GM18907 (cell line): ENCODE measurements at regions not wholly inside any gene's neighbourhood (a gene's known extent, or its start where the extent isn't known, plus 50 kb on each side); places are given as distances from the start of the nearest gene placed in this dataset.

Experiments
- ATAC-seq: cut with Tn5 transposase; IDR thresholded peaks from one replicate; pipeline ENCODE4 v1.9.1; 2021; ENCODE audit warnings: mild to moderate bottlenecking, moderate library complexity; ENCODE audit not compliant: unreplicated experiment

DNA sequence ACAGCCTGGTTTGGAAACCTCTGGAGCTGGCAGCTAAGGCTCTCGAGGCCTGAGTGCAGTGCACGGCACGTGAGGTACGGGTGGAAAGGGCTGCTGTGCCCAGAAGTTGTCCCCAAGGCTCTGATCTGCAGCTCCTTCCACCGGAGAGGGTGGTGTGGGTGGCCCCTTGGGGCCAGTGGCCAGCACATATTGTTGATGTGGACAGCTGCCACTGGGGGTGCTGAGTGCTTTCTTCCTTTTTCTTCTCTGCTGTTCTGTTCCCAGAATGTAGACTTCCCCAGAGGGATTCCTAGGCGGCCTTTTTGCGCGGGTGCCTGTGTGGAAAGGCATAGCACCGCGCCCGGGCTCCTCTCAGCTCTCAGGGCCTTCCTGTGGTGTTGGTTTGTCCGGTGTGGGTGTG, 1476.5 kb downstream of the TBC1D22A start:
- no peak for ATAC-seq

DNA sequence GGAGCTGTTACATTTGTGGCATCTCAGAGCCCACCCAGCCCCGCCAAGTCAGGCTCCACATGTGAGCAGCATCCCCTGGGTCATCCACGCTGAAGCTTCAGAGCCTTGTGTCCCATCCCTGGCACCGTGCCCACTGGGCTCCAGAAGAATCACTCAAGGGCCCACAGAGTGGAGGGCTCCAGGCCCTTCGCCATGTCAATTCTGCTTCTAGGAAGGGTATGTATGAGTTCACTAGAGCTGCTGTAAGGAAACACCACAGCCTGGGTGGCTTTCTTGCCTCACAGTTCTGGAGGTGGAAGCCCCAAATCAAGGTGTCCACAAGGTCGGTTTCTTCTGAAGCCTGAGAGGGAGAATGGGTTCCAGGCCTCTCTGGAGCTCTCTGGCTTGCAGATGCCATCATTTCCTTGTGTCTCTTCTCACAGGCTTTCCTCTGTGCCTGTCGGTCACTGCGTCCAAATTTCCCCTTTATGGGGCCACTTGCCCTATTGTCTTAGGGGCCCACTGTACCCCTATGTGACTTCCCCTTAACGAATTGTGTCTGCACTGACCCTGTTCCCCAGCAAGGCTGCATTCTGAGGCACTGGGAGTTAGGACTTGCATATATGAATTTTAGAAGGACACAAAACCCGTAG, 1476.0 kb downstream of the TBC1D22A start:
- ATAC-seq = no peak

DNA sequence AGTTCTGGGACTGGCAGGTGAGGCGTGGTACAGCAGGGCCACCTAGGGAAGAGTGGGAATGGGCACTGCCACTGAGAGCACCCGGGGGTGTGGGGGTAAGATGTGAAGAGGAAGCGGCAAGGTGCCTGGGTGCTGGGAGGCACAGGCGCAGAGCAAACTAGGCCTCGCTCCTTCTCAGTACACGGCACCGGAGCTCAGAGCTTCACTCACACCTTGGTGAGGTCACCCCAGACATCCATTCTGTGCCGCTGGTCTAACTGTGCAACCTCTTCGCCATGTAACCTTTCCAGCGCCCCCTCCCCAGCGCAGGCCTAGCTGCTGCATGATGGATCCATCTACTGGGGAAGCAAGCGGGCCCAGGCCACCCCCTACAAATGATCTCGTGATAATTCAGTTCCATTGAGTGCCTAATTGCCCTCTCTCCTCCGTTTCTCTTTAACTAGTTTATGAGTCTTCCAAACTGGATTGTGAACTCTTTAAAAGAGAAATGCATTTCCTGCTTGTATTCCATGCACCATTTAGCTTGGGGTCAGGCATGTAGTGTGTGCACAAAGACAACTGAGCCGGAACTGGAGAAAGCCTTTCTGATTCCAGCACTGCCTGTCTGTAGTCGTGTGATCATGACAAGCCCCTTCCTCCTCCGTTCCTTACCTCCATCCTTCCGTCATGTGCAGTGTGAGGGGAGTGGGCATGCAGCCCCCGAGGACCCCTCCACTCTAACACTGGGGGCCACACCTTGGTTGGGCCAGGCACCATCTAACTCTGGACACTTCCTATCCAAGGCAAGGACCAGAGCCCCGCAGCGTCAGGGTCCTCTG, 1475.2 kb downstream of the TBC1D22A start:
- no peak for ATAC-seq

DNA sequence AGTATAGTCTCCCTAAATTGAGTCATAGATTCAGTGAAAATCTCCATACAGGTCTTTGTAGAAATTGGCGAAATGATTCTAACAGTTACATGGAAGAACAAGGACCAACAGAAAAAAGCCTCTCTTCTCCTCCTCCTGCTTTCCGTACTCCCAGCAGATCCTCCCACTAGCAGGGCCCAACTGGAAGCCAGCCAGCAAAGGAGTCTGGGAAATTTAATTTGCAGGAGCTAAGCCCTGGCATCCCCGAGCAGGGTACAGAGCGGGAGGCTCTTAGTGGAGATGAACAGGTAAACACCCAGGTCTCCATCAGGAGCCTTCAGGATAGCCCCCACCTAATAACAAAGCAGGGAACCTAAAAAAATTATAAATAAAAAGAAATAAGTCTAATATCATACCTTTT, 1473.8 kb downstream of the TBC1D22A start:
- ATAC-seq = no peak

DNA sequence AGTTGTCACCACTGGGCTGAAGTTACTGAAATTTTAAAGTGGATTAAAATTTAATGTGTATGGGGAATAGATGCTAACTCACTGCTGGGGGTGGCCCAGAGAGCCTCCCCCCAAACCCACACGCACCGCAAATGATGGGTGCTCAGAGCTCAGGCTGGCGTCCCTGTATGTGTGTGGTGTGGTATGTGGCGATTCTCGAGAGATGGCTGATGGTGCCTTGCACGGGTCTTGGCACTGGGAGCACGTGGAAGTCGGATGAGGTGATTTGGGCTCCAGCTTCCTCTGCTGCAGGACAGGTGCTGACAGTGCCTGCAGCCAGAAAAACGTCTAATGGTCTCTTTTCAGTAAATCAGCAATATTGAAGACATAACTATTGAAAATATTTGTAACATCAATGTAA, 1473.3 kb downstream of the TBC1D22A start:
- no peak for ATAC-seq

DNA sequence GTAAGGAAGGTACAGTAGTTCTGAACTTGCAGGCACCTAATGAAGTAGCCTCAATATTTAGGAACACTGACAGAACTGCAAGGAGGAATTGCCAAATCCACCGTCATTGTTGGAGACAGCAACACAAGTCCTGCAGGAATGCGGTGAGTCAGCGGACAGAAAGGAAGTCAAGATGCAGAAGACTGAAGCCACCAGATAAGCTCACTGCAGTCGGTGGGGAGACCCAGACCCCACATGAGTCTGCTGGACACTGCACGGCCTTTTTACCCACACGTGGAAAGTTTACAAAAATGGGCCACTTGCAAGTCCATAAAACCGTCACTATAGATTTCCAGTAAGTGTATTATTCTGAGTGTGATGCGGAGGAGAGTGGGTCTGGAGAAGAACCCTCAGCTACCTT, 1471.6 kb downstream of the TBC1D22A start:
- ATAC-seq = no peak

DNA sequence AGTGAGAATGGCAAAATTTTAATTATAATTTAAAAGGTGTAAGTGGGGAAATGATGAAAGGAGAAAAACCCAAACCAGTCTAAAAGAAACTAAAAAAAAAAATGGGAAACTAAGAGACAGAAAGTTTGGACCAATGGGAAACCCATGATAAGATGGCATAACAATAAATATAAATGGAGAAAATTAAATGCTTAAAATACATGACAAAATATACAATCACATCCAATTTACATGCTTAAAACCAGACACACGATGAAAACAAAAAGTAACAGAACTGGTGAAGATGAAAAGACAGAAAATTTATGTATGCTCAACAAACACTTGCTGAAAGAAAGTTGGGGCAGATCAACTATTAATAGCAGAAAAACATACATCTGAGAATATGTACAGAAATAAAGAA, 1471.1 kb downstream of the TBC1D22A start:
- no peak for ATAC-seq

DNA sequence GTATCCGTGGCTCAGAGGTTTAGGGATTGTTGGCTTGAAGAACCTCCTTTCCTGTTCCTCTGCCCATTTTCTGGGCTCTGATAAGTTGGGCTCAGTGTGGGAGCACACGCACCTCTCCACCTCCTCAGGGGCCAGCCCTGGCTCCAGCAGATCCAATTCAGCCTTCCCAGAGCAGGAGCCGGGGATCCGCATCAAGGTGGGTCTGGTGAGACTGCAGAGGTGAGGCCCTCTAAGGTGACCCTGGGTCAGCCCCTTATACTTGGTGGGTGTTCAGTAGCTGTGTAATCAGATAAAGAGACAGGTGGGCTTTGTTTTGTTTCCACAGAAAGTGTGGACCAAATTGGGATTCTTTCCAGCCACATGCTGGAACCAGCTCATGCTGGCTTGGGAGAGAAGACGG, 1466.0 kb downstream of the TBC1D22A start:
- no peak for ATAC-seq

DNA sequence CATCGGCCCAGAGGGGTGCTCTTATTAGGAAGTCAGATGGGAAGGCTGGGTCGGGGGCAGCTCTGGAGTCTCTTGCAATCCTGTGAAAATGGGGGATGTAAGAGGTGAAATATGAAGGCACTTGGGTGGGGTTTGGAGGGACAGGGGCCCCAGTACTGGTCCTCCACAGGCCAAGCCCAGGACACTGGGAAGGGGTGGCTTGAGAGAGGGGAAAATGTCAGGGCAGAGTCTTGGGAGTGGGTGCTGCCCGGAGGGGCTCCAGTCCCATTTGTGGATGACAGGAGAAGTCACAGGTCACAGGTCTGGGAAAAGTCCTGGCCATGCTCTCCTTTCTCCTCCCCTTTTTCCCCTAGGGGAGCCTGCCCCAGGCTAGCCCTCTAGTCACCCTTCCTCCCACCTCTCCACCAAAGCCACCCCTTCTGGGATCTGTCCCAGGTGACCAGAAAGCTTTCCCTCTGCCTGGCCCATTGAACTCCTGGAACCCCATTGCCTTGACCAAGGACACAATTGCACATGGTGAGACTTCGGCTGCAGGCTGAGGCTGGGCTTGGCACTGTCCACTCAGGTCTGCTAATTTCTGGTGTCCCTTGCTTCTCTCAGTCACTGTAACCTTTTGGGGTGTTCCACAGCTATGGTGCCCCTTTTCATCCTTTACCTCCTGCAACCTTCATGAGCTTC, 1465.0 kb downstream of the TBC1D22A start:
- no peak for ATAC-seq

DNA sequence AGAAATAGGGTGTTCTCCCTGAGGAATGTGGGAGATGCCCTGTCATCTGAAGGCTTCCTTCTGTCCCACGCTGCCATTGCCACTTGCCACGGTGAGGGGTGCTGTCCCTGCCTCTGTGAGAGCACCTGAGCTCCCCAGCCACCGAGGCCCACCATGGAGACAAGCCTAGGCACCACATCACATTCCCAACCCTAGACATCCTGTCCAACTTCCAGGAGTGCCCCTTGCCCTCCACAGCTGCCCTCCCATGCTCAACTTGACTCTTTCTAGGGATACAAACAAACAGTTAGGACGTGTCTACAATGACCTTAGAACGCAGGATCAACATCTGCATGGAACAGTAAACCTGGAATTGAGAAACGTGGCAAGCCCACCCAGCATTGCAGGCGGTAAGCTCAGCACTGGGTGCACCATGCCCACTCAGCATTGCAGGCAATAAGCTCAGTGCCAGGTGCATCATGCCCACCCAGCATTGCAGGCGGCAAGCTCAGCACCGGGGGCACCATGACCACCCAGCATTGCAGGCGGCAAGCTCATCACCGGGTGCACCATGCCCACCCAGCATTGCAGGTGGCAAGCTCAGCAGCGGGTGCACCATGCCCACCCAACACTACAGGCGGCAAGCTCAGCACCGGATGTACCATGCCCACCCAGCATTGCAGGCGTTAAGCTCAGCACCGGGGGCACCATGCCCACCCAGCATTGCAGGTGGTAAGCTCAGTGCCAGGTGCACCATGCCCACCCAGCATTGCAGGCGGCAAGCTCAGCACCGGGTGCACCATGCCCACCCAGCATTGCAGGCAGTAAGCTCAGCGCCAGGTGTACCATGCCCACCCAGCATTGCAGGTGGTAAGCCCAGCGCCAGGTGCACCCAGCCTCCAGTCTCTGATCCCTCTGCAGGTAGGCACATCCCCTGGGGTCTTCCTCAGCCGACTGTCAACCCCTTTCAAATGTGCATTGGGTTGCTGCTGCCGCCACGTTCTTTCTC, 1463.9 kb downstream of the TBC1D22A start:
- no peak for ATAC-seq

DNA sequence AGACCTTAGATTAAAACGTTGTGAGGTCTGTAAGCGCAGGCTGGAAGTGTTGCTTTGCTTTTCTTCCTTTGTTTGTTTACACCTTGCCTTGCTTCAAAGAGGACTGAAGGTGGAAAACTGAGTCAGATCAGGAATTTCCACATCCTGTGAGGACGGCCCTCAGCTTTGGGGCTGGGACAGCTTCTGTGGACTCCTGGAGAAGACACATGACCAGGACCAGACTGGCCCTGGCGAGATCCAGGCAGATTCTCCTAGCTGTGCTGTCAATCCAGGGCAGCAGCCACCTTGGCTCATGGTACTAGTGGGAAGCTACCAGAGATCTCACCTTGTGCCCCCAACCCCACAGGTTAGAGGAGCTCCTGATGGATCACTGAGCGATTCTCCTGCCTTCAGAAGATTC, 1461.9 kb downstream of the TBC1D22A start:
- no peak for ATAC-seq

DNA sequence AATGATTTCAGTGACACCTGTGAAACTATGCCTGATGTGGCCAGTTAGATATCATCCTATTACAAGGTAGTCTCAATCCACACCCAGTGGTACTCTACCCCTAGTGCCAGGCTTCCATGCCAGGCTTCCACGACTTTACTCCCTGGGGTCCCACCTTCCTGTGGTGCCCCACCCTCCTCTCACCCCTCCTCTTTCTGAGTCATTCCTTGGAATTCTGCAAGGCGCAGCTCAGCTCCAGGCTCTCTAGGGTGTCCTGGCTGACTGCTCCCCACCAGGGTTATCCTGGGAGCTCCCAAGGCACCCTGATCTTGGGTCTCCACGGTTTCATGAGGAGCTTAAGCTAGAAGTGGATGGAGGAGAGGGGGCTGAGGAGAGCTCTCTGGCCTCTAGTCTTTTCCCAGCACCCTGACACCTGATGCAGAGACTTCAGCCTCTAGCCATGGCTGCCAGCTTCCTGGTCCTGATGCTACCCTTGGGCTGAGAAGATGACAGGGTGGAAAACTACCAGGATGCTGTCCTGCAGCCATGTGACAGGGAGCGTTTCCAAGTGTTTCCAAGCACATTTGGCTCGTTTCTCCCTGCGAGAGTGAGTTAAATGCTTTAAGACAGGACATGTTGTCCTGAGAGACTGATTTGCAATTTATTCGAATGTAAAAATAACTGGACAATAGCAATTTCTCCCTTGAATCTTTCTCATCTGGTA, 1461.2 kb downstream of the TBC1D22A start:
- no peak for ATAC-seq

DNA sequence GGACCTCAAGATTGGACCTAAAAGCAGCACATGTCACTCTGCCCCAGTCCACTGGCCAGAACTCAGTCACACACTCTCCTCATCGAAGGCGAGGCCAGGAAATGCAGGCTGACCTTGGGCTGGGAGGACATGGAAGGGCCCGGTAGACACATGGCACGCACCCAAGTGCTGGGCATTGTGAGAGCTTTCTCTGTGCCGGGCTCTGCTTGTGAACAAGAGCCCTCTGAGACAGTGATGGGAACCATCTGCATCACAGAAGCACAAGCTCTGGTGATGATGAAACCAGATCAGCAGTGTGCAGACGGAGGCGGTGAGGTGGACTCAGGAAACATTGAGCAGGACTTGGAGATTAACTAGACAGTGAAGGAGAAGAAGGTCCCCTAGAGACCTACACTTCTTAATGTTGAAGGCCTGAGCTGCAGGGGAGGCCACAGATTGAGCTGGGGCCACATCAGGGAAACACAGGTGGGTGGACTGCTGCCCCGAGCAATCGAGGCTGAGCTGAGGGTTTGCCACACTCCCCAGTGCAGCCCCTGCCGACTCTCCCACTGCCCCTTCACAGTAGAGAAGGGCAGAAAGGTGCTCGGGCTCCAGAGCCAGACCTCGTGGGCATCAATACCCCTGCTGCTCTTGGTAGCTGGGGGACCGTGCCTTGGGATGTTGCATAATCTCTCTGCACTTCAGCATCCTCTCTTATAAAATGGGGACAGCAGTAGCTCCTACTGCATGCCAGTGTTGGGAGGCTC, 1460.5 kb downstream of the TBC1D22A start:
- ATAC-seq = no peak

DNA sequence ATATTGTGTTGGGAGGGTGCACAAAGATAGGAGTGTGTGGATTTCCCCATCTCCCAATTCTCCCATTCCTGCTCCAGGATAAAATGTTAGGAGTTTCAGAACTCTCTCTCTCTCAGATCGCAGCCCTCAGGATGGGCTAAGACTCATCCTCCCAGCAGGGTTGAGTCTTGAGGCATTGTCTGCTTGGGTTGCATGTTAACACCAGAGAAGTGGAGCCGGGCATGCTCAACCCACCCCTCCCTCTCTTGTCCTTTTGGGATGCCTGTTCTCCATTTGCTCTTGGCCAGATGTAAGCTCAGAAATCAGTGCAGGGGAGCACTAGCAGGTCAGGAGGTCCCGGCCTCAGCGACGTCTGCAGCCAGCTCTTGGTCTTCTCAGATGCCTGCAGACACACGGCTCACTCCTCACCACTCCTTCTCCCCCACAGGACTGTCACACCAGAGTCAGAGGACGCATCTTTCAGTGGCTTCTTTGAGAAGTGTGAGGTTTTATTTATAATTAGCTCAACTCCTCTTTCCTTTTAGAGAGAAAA, 1456.5 kb downstream of the TBC1D22A start:
- ATAC-seq = no peak

DNA sequence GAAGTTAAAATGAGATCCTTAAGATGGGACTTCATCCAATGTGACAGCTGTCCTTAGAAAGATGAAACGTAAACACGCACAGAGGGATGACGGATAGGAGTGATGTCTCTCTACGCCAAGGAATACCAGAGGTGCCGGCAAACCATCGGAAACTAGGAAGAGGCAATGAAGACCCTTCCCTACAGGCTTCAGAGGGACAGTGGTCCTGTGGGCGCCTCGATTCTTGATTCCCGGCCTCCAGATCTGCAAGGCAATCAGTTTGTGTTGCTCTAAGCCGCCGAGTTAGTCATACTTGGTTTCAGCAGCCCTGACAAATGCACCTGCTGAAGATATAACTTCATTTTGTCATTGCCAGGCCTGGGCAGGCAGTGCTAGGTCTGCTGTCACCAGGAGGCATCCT, 1455.1 kb downstream of the TBC1D22A start:
- ATAC-seq = no peak

DNA sequence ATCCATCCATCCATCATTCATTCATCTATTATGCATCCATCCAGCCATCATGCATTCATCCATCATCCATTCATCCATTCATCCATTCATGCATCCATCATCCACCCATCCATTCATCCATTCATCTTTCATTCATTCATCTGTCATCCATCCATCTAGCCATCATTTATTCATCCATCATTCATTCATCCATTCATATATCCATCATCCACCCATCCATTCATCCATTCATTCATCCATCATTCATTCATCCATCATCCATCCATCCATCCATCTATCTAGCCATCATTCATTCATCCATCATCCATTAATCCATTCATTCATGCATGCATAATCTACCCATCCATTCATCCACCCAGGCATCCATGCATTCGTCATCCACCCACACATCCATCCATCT, 1450.3 kb downstream of the TBC1D22A start:
- ATAC-seq = no peak

DNA sequence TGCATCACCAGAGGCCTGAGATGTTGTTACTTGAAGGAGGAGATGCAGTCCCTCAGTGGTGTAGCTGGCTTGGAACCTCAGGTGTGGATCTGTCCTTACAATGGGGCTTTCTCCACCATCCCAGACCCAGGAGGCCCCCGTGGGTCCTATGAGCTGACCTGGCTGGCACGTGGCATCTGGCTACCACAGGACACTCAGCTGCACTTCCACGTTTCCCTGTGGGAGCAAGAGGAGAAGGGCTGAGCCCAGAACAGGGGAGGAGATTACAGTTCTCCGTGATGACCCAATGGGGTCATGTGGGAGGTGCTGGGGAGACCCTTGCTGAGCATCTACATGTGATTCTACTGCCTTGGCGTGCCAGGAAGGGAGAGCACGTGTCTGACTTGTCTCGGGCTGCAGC, 1448.4 kb downstream of the TBC1D22A start:
- no peak for ATAC-seq

DNA sequence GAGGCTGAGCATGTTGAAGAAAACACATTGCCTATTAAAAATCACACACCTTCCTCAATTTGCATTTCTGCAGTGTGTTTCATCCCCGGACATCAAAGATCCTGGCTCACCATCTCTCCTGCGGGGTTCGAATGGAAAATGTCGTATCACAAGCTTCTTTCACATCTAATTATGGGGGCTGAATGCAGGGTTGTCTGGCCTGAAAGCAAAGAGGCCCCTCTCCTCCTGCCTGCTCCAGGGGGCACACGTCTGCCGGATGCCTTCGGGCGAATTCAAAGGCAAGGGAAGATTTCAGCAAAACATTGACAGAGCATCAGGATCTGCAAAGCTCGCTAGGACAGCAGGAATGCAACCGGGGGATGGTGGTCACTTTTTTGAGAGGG, 1447.7 kb downstream of the TBC1D22A start:
- no peak for ATAC-seq

DNA sequence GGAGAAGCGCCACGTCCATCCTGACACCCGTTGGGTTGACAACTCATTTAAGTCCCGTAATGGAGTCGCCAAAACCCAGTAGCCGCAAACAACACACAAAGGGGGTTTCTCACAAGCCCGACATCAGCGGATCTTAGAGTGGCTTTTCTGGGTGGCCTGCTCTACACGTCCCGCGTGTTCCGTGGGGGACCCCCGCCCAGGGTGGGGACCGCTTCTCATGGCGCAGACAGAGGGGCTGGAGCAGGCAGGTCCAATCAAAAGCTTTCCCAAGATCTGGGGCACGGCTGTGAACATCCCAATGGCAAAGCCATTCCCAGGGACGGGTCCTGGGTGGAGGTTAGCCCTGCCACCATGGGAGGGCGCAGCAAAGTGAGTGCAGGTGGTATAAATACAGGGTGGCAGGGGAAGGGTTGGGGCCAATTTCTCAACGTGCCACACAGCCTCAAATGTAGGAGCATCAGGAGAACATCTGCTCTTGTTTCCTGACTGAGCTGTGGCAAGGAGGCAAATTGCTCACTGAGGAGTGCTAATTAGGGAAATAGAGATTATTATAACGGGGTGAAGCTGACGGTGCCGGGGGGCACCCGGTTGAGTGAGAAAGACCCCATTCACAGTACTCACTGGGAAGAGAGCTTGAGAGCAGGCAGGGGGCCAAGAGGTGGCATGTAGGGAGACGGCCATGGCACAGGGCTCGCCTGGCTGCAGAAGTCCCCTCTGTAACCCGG, 1447.2 kb downstream of the TBC1D22A start:
- ATAC-seq = no peak
